ENCODE measurements at regions not wholly inside any gene's neighbourhood (a gene's known extent, or its start where the extent isn't known, plus 50 kb on each side); places are given as distances from the start of the nearest gene placed in this dataset.
"Not testable (repeated sequence)": the region's sequence is repeated elsewhere in the genome, so short reads cannot be mapped to it uniquely, and the experiment has no call there.

DNA sequence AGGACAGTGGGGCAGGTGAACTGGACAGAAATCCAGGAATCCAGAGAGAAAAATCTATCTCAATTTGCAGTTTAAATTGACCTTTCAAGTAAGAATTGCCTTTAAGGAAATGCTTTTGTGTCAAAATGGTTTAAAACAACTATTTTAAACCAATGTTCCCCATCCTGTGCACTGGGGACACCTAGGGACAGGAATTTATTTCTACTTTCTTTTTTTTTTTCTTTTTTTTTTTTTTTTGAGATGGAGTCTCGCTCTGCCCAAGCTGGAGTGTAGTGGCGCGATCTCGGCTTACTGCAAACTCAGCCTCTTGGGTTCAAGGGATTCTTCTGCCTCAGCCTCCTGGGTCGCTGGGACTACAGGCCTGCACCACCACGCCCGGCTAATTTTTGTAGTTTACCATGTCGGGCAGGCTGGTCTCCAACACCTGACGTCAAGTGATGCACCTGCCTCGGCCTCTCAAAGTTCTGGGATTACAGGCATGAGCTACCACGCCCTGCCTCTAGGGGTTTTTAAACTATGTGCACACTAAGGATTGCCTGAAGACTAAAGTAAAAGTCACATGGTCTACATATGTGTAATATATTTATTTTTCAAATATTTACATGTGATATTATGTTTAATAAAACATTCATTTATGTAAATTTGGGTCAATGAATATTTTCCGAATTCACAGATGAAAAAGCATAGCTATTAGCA, 1213.4 kb downstream of the STIM2 start:
- H3K9me3 ChIP-seq, result no peaks in the 10 kb centered on the region
- H3K27ac ChIP-seq, result no peak overlapping the region
- no peaks in the 10 kb centered on the region for H3K27me3 ChIP-seq
- H3K4me1 ChIP-seq, result no peaks in the 10 kb centered on the region
- no peak overlapping the region for H3K4me3 ChIP-seq
- TF ChIP-seq CTCF (IDR thresholded peaks at IDR 0.05), result no peak
- intact Hi-C loops (cut with DNase I), result no loop called here
- H3K36me3 ChIP-seq, result no peaks in the 10 kb centered on the region
- DNase-seq (ENCODE audit: low spot score in 2 of 2), result no peak

- no peaks in the 10 kb centered on the region for H3K36me3 ChIP-seq
- DNase-seq (ENCODE audit: low spot score in 2 of 2), result no peak
- H3K27me3 ChIP-seq, result no peaks in the 10 kb centered on the region
- H3K4me3 ChIP-seq, result no peak overlapping the region
- no peak overlapping the region for H3K27ac ChIP-seq
- H3K4me1 ChIP-seq, result no peaks in the 10 kb centered on the region
- no peaks in the 10 kb centered on the region for H3K9me3 ChIP-seq
- intact Hi-C loops (cut with DNase I), result no loop called here
- TF ChIP-seq CTCF (IDR thresholded peaks at IDR 0.05), result no peak
Measured at GRCh38 chr4:28075401-28075956, 1214.8 kb downstream of the STIM2 start.

- H3K27ac ChIP-seq; H3K36me3 ChIP-seq; H3K4me1 ChIP-seq; H3K9me3 ChIP-seq; H3K27me3 ChIP-seq; DNase-seq (ENCODE audit: low spot score in 2 of 2); intact Hi-C loops (cut with DNase I); H3K4me3 ChIP-seq: not testable (repeated sequence)
Measured at GRCh38 chr4:28077203-28077602, 1216.6 kb downstream of the STIM2 start.

DNA sequence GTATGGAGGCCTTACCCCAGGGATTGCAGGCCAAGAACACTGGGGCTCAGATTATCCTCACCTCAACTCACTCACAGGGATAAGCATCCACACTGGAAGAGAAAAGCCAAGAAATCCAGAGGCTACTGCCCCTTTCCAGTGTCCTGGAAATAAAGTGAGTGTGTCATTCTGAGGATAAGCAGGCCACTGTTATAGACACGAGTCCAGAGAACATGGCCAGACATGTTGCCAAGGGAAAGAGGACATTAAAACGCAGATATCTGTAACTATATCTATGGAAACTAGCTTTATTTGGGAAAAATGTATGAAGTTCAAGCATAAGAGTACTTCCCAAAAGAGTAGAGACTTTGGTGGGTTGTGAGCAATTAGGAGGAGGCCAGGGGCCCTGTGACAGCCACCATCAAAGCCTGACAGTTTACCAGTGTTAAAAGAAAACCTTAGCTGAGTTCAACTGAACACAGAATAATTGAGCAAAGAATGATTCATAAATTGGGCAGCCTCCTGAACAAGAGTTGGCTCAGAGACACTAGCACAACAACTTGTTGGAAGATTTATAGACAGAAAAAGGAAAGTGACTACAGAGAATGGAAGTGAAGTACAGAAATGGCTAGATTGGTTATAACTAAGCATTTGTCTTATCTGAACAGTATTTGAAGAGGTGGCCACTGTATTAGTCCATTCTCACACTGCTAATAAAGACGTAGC, 1222.2 kb downstream of the STIM2 start:
- H3K9me3 ChIP-seq, result peaks cover 0 to 3% of the 10 kb centered on the region in 2 donors
- no peaks in the 10 kb centered on the region for H3K36me3 ChIP-seq
- H3K27me3 ChIP-seq, result no peaks in the 10 kb centered on the region
- H3K27ac ChIP-seq, result no peak overlapping the region
- no peak for DNase-seq (ENCODE audit: low spot score in 2 of 2)
- intact Hi-C loops (cut with DNase I), result no loop called here
- no peak for TF ChIP-seq CTCF (IDR thresholded peaks at IDR 0.05)
- H3K4me3 ChIP-seq, result no peak overlapping the region
- H3K4me1 ChIP-seq, result no peaks in the 10 kb centered on the region

GRCh38 chr4:28092610-28093009, 1232.0 kb downstream of the STIM2 start:
- no peaks in the 10 kb centered on the region for H3K4me1 ChIP-seq
- no peak overlapping the region for H3K27ac ChIP-seq
- no peaks in the 10 kb centered on the region for H3K36me3 ChIP-seq
- no peak for TF ChIP-seq CTCF (IDR thresholded peaks at IDR 0.05)
- no peaks in the 10 kb centered on the region for H3K27me3 ChIP-seq
- DNase-seq (ENCODE audit: low spot score in 2 of 2), result no peak
- H3K4me3 ChIP-seq, result no peak overlapping the region
- intact Hi-C loops (cut with DNase I), result no loop called here
- H3K9me3 ChIP-seq, result no peaks in the 10 kb centered on the region

DNA sequence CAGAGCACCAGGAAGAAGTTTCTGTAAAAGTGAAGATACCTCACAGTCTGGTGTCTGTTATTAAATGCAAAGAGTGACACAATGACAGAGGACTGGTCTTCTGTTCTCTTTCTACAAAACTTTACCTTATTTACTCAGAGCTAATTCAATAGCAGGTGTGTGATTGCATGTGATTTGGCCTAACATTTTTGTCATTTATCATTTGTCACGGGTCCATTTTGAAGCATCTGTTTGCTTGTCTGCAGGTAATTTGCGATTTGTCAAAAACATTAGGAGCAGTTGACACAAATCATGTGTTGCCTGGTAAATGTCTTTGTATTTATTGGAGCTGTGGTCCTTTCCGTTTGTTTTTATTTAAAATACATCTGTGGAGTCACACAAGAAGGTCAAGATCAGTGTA, 1232.4 kb downstream of the STIM2 start:
- TF ChIP-seq CTCF (IDR thresholded peaks at IDR 0.05), result no peak
- H3K4me1 ChIP-seq, result no peaks in the 10 kb centered on the region
- no peak overlapping the region for H3K27ac ChIP-seq
- H3K4me3 ChIP-seq, result no peak overlapping the region
- no peak for DNase-seq (ENCODE audit: low spot score in 2 of 2)
- no peaks in the 10 kb centered on the region for H3K36me3 ChIP-seq
- H3K27me3 ChIP-seq, result no peaks in the 10 kb centered on the region
- no peaks in the 10 kb centered on the region for H3K9me3 ChIP-seq
- intact Hi-C loops (cut with DNase I), result no loop called here

Data from ascending aorta (tissue), 2 donors.